Sigmoid colon (tissue), 4 donors: ENCODE measurements at regions not wholly inside any gene's neighbourhood (a gene's known extent, or its start where the extent isn't known, plus 50 kb on each side); places are given as distances from the start of the nearest gene placed in this dataset.

Source experiments
- EP300 ChIP-seq, 4 donors: sonication (generic); formaldehyde crosslinking; IDR thresholded peaks; one replicate each; pipeline ENCODE4 v1.6.1; 2017; ENCODE audit warnings: antibody characterized with exemption in 4 of 4
- POLR2A ChIP-seq, 2 donors: fragments of 450-650 bp; IDR thresholded peaks; one replicate each; pipeline ENCODE4 v1.6.1; 2016; ENCODE audit warnings: antibody characterized with exemption in 2 of 2, mild to moderate bottlenecking in 2 of 2, moderate library complexity in 2 of 2
- POLR2AphosphoS5 ChIP-seq, 4 donors: sonication (generic); formaldehyde crosslinking; IDR thresholded peaks; one replicate each; pipeline ENCODE4 v1.6.1; 2017; ENCODE audit warnings: antibody characterized with exemption in 4 of 4
- TF ChIP-seq, protein P1 (sequence below), 4 experiments: fragments of 450-650 bp in 3 of 4; fragments of 200-600 bp in 1 of 4; IDR thresholded peaks; one replicate each; pipeline ENCODE4 v1.5.1; 2016 to 2019; ENCODE audit warnings: antibody characterized with exemption in 4 of 4, mild to moderate bottlenecking in 3 of 4, moderate library complexity in 2 of 4

DNA sequence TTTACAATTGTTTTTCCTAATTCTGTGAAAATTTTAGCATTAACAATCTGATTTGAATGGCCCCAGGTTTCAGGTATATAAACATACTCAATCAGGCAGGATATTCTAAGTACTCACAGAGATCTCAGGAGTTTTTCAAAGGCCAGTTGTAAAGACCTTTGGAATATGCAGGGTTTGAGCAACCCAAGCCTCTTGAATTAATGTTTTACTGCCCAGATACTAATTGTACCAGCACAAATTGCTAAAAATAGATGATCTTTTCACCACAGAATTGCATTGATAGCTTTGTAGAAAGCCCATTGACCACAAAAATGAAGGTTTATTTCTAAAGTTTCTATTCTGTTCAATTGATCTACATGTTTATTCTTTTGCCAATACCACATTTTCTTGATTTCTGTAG lies 186.5 kb downstream of the OSTF1 start:
- TF ChIP-seq, protein P1, sequence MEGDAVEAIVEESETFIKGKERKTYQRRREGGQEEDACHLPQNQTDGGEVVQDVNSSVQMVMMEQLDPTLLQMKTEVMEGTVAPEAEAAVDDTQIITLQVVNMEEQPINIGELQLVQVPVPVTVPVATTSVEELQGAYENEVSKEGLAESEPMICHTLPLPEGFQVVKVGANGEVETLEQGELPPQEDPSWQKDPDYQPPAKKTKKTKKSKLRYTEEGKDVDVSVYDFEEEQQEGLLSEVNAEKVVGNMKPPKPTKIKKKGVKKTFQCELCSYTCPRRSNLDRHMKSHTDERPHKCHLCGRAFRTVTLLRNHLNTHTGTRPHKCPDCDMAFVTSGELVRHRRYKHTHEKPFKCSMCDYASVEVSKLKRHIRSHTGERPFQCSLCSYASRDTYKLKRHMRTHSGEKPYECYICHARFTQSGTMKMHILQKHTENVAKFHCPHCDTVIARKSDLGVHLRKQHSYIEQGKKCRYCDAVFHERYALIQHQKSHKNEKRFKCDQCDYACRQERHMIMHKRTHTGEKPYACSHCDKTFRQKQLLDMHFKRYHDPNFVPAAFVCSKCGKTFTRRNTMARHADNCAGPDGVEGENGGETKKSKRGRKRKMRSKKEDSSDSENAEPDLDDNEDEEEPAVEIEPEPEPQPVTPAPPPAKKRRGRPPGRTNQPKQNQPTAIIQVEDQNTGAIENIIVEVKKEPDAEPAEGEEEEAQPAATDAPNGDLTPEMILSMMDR (IDR thresholded peaks at IDR 0.05) = no peak
- TF ChIP-seq POLR2A (IDR thresholded peaks at IDR 0.05) (no peak), POLR2AphosphoS5 (IDR thresholded peaks at IDR 0.05) (no peak), EP300 (IDR thresholded peaks at IDR 0.05) (no peak)
